ENCODE measurements at regions not wholly inside any gene's neighbourhood (a gene's known extent, or its start where the extent isn't known, plus 50 kb on each side); places are given as distances from the start of the nearest gene placed in this dataset.

- H3K4me1 ChIP-seq (ENCODE audit: control insufficient read depth, insufficient read depth, low read length): no peaks in the 10 kb centered on the region
- in situ Hi-C loops (cut with HindIII; ENCODE audit: low pct_unique_long_range_greater_than_20kb, low sequenced_read_pairs) (no loop called here), intact Hi-C loops (cut with micrococcal nuclease; ENCODE audit: unreplicated experiment) (no loop called here)
- no peaks in the 10 kb centered on the region for H3K36me3 ChIP-seq (ENCODE audit: control insufficient read depth, insufficient read depth, low read length)
- DNase-seq (ENCODE audit: low read depth, low spot score) (no peak), ATAC-seq (no peak)
- POLR2A ChIA-PET: no interaction called here
- no TSS peak for BruUV-seq (replicated peaks)
- TF ChIP-seq POLR2AphosphoS5 (IDR thresholded peaks at IDR 0.05; ENCODE audit: low read depth, low read length): no peak
- no peak for TF ChIP-seq TCF7L2 (IDR thresholded peaks at IDR 0.05; ENCODE audit: low read depth, low read length)
- no peak for TF ChIP-seq CTCF (IDR thresholded peaks at IDR 0.05)
- TF ChIP-seq REST (IDR thresholded peaks at IDR 0.05; ENCODE audit: insufficient read depth in 1 of 2, low read depth in 2 of 2, low read length in 1 of 2): no peak
- TF ChIP-seq SIN3A (IDR thresholded peaks at IDR 0.05; ENCODE audit: borderline replicate concordance, insufficient read depth, low read depth, low read length): no peak
- H3K27me3 ChIP-seq (ENCODE audit: control insufficient read depth, insufficient read depth, low read length): no peaks in the 10 kb centered on the region
- H3K4me3 ChIP-seq (ENCODE audit: low read depth in 2 of 2, low read length in 2 of 2): no peak overlapping the region
- no peak overlapping the region for H3K27ac ChIP-seq (ENCODE audit: low read length)
- CTCF ChIA-PET: no interaction called here
- no peaks in the 10 kb centered on the region for H3K9me3 ChIP-seq (ENCODE audit: control insufficient read depth, insufficient read depth, low read depth, low read length)
Observed at GRCh38 chr2:64938607-64939285, 50.5 kb upstream of the SLC1A4 start.

- H3K4me1 ChIP-seq (ENCODE audit: control insufficient read depth, insufficient read depth, low read length): no peaks in the 10 kb centered on the region
- CTCF ChIA-PET: no interaction called here
- H3K27me3 ChIP-seq (ENCODE audit: control insufficient read depth, insufficient read depth, low read length): no peaks in the 10 kb centered on the region
- in situ Hi-C loops (cut with HindIII; ENCODE audit: low pct_unique_long_range_greater_than_20kb, low sequenced_read_pairs): no loop called here
- intact Hi-C loops (cut with micrococcal nuclease; ENCODE audit: unreplicated experiment): no loop called here
- DNase-seq (ENCODE audit: low read depth, low spot score) (no peak), ATAC-seq (no peak)
- no peak overlapping the region for H3K27ac ChIP-seq (ENCODE audit: low read length)
- H3K9me3 ChIP-seq (ENCODE audit: control insufficient read depth, insufficient read depth, low read depth, low read length): no peaks in the 10 kb centered on the region
- no TSS peak for BruUV-seq (replicated peaks)
- no peaks in the 10 kb centered on the region for H3K36me3 ChIP-seq (ENCODE audit: control insufficient read depth, insufficient read depth, low read length)
- TF ChIP-seq POLR2AphosphoS5 (IDR thresholded peaks at IDR 0.05; ENCODE audit: low read depth, low read length) (no peak), REST (IDR thresholded peaks at IDR 0.05; ENCODE audit: insufficient read depth in 1 of 2, low read depth in 2 of 2, low read length in 1 of 2) (no peak), TCF7L2 (IDR thresholded peaks at IDR 0.05; ENCODE audit: low read depth, low read length) (no peak), CTCF (IDR thresholded peaks at IDR 0.05) (no peak), SIN3A (IDR thresholded peaks at IDR 0.05; ENCODE audit: borderline replicate concordance, insufficient read depth, low read depth, low read length) (no peak)
- H3K4me3 ChIP-seq (ENCODE audit: low read depth in 2 of 2, low read length in 2 of 2): no peak overlapping the region
- POLR2A ChIA-PET: no interaction called here
Observed at GRCh38 chr2:64939332-64939917, 49.8 kb upstream of the SLC1A4 start.
